Erythroblast (primary cell): ENCODE measurements at regions not wholly inside any gene's neighbourhood (a gene's known extent, or its start where the extent isn't known, plus 50 kb on each side); places are given as distances from the start of the nearest gene placed in this dataset.

Experiments used
- GATA1 ChIP-seq: IDR thresholded peaks from 2 replicates; pipeline ENCODE4 v1.6.1; 2011; ENCODE audit warnings: low read depth, mild to moderate bottlenecking, control low read depth, low read length, moderate library complexity
- POLR2A ChIP-seq: IDR thresholded peaks from 2 replicates; pipeline ENCODE4 v1.6.1; 2011; ENCODE audit warnings: mild to moderate bottlenecking, low read length

- no peak for TF ChIP-seq POLR2A
- no peak for TF ChIP-seq GATA1
These were observed 135.1 kb downstream of the KIF4B start for GRCh38 chr5:155148694-155149093.
